Activated B cell treated with CpG ODN at 0.5 μM for 24 hours (primary cell): ENCODE measurements at regions not wholly inside any gene's neighbourhood (a gene's known extent, or its start where the extent isn't known, plus 50 kb on each side); places are given as distances from the start of the nearest gene placed in this dataset.

ENCODE experiments used
- ATAC-seq: fragments of 200-7000 bp; cut with Tn5 transposase; one replicate; pipeline ENCODE4 v1.10.0; 2021; ENCODE audit warnings: low read depth, mild to moderate bottlenecking, moderate library complexity
- CTCF ChIA-PET: fragments of 350-600 bp; sonication (Branson Sonifier 250); formaldehyde crosslinking; loops from one replicate; lab custom pipeline; 2021; ENCODE audit warnings: antibody characterized with exemption; lab: Charles Lee
- POLR2A ChIA-PET: fragments of 350-600 bp; sonication (Branson Sonifier 250); formaldehyde crosslinking; loops from one replicate; lab custom pipeline; 2021; ENCODE audit warnings: antibody characterized with exemption; lab: Charles Lee
- DNase-seq: peaks from one replicate; pipeline ENCODE4 v3.0.0; 2022
- H3K27ac Mint-ChIP-seq: one replicate; pipeline ENCODE4 v1.8.0; 2020; ENCODE audit warnings: mixed read lengths
- H3K27me3 Mint-ChIP-seq: one replicate; pipeline ENCODE4 v1.8.0; 2021; ENCODE audit warnings: mixed read lengths
- H3K36me3 Mint-ChIP-seq: one replicate; pipeline ENCODE4 v1.8.0; 2021; ENCODE audit warnings: low read depth, mixed read lengths
- H3K4me1 Mint-ChIP-seq: one replicate; pipeline ENCODE4 v1.8.0; 2021; ENCODE audit warnings: mixed read lengths
- H3K4me3 Mint-ChIP-seq: one replicate; pipeline ENCODE4 v1.8.0; 2020; ENCODE audit warnings: mild to moderate bottlenecking, mixed read lengths
- H3K9me3 Mint-ChIP-seq: one replicate; pipeline ENCODE4 v1.8.0; 2020; ENCODE audit warnings: mixed read lengths
- intact Hi-C: fragments of 100-400 bp; cut with micrococcal nuclease; formaldehyde crosslinking; loops from one replicate; pipeline ENCODE4 v1.15.1; 2024
- TF ChIP-seq, protein P1 (sequence below): fragments of 200-600 bp; IDR thresholded peaks from one replicate; pipeline ENCODE4 v1.8.0; 2022; ENCODE audit warnings: antibody characterized with exemption, mild to moderate bottlenecking

GRCh38 chr2:176745543-176746200, 466.9 kb upstream of the HNRNPA3 start:
- intact Hi-C loops = loop anchor here (5.0 kb wide), 1 partner anchor 402 kb away; no protein-coding TSS in a partner anchor
- TF ChIP-seq, protein P1, sequence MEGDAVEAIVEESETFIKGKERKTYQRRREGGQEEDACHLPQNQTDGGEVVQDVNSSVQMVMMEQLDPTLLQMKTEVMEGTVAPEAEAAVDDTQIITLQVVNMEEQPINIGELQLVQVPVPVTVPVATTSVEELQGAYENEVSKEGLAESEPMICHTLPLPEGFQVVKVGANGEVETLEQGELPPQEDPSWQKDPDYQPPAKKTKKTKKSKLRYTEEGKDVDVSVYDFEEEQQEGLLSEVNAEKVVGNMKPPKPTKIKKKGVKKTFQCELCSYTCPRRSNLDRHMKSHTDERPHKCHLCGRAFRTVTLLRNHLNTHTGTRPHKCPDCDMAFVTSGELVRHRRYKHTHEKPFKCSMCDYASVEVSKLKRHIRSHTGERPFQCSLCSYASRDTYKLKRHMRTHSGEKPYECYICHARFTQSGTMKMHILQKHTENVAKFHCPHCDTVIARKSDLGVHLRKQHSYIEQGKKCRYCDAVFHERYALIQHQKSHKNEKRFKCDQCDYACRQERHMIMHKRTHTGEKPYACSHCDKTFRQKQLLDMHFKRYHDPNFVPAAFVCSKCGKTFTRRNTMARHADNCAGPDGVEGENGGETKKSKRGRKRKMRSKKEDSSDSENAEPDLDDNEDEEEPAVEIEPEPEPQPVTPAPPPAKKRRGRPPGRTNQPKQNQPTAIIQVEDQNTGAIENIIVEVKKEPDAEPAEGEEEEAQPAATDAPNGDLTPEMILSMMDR = no peak
- Mint-ChIP-seq H3K4me3 (no peak overlapping the region), H3K27ac (no peak overlapping the region), H3K4me1 (peaks cover 3% of the 10 kb centered on the region), H3K9me3 (no peaks in the 10 kb centered on the region), H3K27me3 (peaks cover 3% of the 10 kb centered on the region), H3K36me3 (no peaks in the 10 kb centered on the region)
- CTCF ChIA-PET = no interaction called here
- POLR2A ChIA-PET = no interaction called here
- ATAC-seq (no peak), DNase-seq (no peak)

GRCh38 chr2:176746411-176746810, 466.2 kb upstream of the HNRNPA3 start:
- ATAC-seq (no peak), DNase-seq (no peak)
- peaks cover 3% of the 10 kb centered on the region for H3K4me1 Mint-ChIP-seq
- ChIA-PET POLR2A (no interaction called here), CTCF (no interaction called here)
- no peak overlapping the region for H3K4me3 Mint-ChIP-seq
- intact Hi-C loops = loop anchor here (5.0 kb wide), 1 partner anchor 401 kb away; no protein-coding TSS in a partner anchor
- H3K27me3 Mint-ChIP-seq = peaks cover 3% of the 10 kb centered on the region
- H3K27ac Mint-ChIP-seq = no peak overlapping the region
- H3K36me3 Mint-ChIP-seq = no peaks in the 10 kb centered on the region
- no peaks in the 10 kb centered on the region for H3K9me3 Mint-ChIP-seq
- TF ChIP-seq, protein P1 = no peak

- Mint-ChIP-seq H3K27ac (no peak overlapping the region), H3K36me3 (no peaks in the 10 kb centered on the region), H3K9me3 (no peaks in the 10 kb centered on the region), H3K4me1 (peaks cover 3% of the 10 kb centered on the region), H3K27me3 (peaks cover 3% of the 10 kb centered on the region), H3K4me3 (no peak overlapping the region)
- DNase-seq (no peak), ATAC-seq (no peak)
- ChIA-PET POLR2A (no interaction called here), CTCF (no interaction called here)
- TF ChIP-seq, protein P1 = no peak
- intact Hi-C loops = loop anchor here (5.0 kb wide), 1 partner anchor 400 kb away; no protein-coding TSS in a partner anchor
Measured at GRCh38 chr2:176747506-176747905, 465.1 kb upstream of the HNRNPA3 start.

GRCh38 chr2:176747928-176748327, 464.7 kb upstream of the HNRNPA3 start:
- ChIA-PET POLR2A (no interaction called here), CTCF (no interaction called here)
- Mint-ChIP-seq H3K27ac (no peak overlapping the region), H3K27me3 (peaks cover 3% of the 10 kb centered on the region), H3K4me1 (peaks cover 3% of the 10 kb centered on the region), H3K36me3 (no peaks in the 10 kb centered on the region), H3K4me3 (no peak overlapping the region), H3K9me3 (no peaks in the 10 kb centered on the region)
- TF ChIP-seq, protein P1 = no peak
- intact Hi-C loops = loop anchor here (5.0 kb wide), 1 partner anchor 399 kb away; no protein-coding TSS in a partner anchor
- ATAC-seq = no peak
- no peak for DNase-seq

DNA sequence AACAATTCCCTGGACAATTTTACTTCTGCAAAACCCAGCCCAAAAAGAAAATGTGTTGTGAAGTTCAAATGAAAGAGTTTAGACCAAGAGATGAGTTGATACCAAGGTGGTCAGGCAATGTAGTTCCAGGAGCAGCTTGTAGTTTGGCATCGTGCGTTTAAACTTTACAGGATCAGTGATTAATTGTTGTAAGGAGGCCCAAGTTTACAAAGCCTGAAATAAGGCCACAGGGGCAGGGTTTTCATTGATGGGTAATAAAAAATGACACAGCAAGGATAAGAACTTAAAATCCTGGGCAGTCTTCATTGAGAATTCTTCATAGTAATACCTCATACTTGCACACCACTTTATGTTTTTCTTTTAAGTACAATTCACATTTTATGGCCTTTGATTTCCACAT, 463.9 kb upstream of the HNRNPA3 start:
- peaks cover 3% of the 10 kb centered on the region for H3K27me3 Mint-ChIP-seq
- ChIA-PET POLR2A (no interaction called here), CTCF (no interaction called here)
- TF ChIP-seq, protein P1 = no peak
- H3K4me1 Mint-ChIP-seq = peaks cover 3% of the 10 kb centered on the region
- no peak overlapping the region for H3K4me3 Mint-ChIP-seq
- H3K9me3 Mint-ChIP-seq = no peaks in the 10 kb centered on the region
- DNase-seq (no peak), ATAC-seq (no peak)
- H3K36me3 Mint-ChIP-seq = no peaks in the 10 kb centered on the region
- intact Hi-C loops = loop anchor here (5.0 kb wide), 1 partner anchor 399 kb away; no protein-coding TSS in a partner anchor
- H3K27ac Mint-ChIP-seq = no peak overlapping the region
